Osteoblast (primary cell): ENCODE measurements at regions not wholly inside any gene's neighbourhood (a gene's known extent, or its start where the extent isn't known, plus 50 kb on each side); places are given as distances from the start of the nearest gene placed in this dataset.

ENCODE experiments used
- DNase-seq: peaks from one replicate; pipeline ENCODE4 v3.0.0; 2011; ENCODE audit warnings: low spot score, mixed read lengths; ENCODE audit not compliant: insufficient read length; ENCODE audit errors: missing footprints
- H2AFZ ChIP-seq: 2 replicates; pipeline ENCODE4 v1.6.0; 2011; ENCODE audit warnings: mild to moderate bottlenecking, low read length
- H3K27ac ChIP-seq: 2 replicates; pipeline ENCODE4 v1.5.1; 2011; ENCODE audit warnings: mild to moderate bottlenecking, low read depth, low read length, moderate library complexity
- H3K27me3 ChIP-seq: 2 replicates; pipeline ENCODE4 v1.6.0; 2012; ENCODE audit warnings: mild to moderate bottlenecking, control low read depth, inconsistent platforms, low read length, moderate library complexity; ENCODE audit not compliant: insufficient read depth
- H3K36me3 ChIP-seq: 2 replicates; pipeline ENCODE4 v1.5.1; 2011; ENCODE audit warnings: mild to moderate bottlenecking, low read length, control low read depth, moderate library complexity; ENCODE audit not compliant: insufficient read depth
- H3K4me1 ChIP-seq: 2 replicates; pipeline ENCODE4 v1.5.1; 2011; ENCODE audit warnings: mild to moderate bottlenecking, low read length, control low read depth, moderate library complexity; ENCODE audit not compliant: insufficient read depth
- H3K4me2 ChIP-seq: 2 replicates; pipeline ENCODE4 v1.6.0; 2011; ENCODE audit warnings: mild to moderate bottlenecking, low read length; ENCODE audit not compliant: insufficient read depth
- H3K4me3 ChIP-seq: fragments of 200-600 bp; sonication (generic); 3 replicates; pipeline ENCODE4 v1.5.1; 2012; ENCODE audit warnings: mild to moderate bottlenecking, low read length, inconsistent platforms; ENCODE audit not compliant: insufficient read depth
- H3K79me2 ChIP-seq: 2 replicates; pipeline ENCODE4 v1.6.0; 2012; ENCODE audit warnings: mild to moderate bottlenecking, low read length, control low read depth, inconsistent platforms; ENCODE audit not compliant: insufficient read depth
- H3K9me3 ChIP-seq: 2 replicates; pipeline ENCODE4 v1.5.1; 2011; ENCODE audit warnings: low read depth, low read length, control low read depth
- H4K20me1 ChIP-seq: 2 replicates; pipeline ENCODE4 v1.6.0; 2012; ENCODE audit warnings: mild to moderate bottlenecking, low read length, control low read depth; ENCODE audit not compliant: insufficient read depth
- TF ChIP-seq, protein P1 (sequence below): IDR thresholded peaks from 2 replicates; pipeline ENCODE4 v1.5.1; 2011; ENCODE audit warnings: mild to moderate bottlenecking, low read depth, low read length, moderate library complexity; ENCODE audit errors: extremely low read depth

DNA sequence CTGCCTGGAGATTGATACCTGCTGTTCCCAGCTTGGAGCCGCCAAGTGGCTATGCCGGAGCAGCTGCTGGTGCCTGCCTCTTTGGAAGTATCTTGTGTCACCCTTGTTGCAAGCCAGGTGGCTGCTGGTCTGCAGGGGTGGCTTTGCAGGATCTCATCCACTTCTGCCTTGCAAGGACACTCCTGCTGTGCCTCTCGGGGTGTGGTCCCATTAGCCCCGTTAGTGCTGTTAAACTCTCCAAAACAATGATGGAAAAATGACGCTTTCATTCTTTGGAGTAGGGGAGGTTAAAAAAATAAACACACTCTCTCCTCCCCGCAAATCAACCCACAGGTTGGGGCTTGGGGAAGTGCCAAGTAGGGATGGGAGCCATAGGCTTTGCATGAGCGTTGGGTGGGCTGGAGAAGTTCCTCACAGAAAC, 352.8 kb downstream of the RNF144A start:
- no peaks in the 10 kb centered on the region for H3K36me3 ChIP-seq
- TF ChIP-seq, protein P1, sequence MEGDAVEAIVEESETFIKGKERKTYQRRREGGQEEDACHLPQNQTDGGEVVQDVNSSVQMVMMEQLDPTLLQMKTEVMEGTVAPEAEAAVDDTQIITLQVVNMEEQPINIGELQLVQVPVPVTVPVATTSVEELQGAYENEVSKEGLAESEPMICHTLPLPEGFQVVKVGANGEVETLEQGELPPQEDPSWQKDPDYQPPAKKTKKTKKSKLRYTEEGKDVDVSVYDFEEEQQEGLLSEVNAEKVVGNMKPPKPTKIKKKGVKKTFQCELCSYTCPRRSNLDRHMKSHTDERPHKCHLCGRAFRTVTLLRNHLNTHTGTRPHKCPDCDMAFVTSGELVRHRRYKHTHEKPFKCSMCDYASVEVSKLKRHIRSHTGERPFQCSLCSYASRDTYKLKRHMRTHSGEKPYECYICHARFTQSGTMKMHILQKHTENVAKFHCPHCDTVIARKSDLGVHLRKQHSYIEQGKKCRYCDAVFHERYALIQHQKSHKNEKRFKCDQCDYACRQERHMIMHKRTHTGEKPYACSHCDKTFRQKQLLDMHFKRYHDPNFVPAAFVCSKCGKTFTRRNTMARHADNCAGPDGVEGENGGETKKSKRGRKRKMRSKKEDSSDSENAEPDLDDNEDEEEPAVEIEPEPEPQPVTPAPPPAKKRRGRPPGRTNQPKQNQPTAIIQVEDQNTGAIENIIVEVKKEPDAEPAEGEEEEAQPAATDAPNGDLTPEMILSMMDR = no peak
- no peaks in the 10 kb centered on the region for H4K20me1 ChIP-seq
- no peaks in the 10 kb centered on the region for H3K79me2 ChIP-seq
- no peak overlapping the region for H3K4me3 ChIP-seq
- no peak overlapping the region for H3K27ac ChIP-seq
- H2AFZ ChIP-seq = no peak overlapping the region
- peaks cover 8% of the 10 kb centered on the region for H3K9me3 ChIP-seq
- H3K4me1 ChIP-seq = no peaks in the 10 kb centered on the region
- no peak for DNase-seq
- H3K27me3 ChIP-seq = no peaks in the 10 kb centered on the region
- no peak overlapping the region for H3K4me2 ChIP-seq

DNA sequence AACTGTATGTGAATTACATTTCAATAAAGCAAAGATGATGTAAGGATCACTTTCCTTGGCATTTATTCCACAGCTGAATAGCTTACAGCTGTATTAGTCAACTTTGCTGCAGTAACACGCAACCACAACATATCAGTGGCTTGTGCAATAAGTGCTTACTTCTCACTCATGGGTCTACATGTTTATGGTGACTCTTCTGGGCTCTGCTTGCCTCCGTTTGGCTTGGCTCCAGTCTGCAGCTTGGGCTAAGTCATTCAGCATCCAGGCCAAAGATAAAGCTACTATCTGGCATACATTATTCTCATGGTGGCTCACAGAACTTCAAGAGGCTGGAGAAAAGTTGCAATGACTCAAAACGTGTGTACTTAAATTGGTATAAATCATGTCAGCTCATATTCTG, 355.0 kb downstream of the RNF144A start:
- H3K27ac ChIP-seq = no peak overlapping the region
- H3K9me3 ChIP-seq = peaks cover 9% of the 10 kb centered on the region
- H3K36me3 ChIP-seq = no peaks in the 10 kb centered on the region
- no peaks in the 10 kb centered on the region for H3K27me3 ChIP-seq
- H4K20me1 ChIP-seq = no peaks in the 10 kb centered on the region
- H2AFZ ChIP-seq = no peak overlapping the region
- no peak overlapping the region for H3K4me2 ChIP-seq
- no peaks in the 10 kb centered on the region for H3K4me1 ChIP-seq
- H3K79me2 ChIP-seq = no peaks in the 10 kb centered on the region
- TF ChIP-seq, protein P1 = no peak
- DNase-seq = no peak
- no peak overlapping the region for H3K4me3 ChIP-seq

DNA sequence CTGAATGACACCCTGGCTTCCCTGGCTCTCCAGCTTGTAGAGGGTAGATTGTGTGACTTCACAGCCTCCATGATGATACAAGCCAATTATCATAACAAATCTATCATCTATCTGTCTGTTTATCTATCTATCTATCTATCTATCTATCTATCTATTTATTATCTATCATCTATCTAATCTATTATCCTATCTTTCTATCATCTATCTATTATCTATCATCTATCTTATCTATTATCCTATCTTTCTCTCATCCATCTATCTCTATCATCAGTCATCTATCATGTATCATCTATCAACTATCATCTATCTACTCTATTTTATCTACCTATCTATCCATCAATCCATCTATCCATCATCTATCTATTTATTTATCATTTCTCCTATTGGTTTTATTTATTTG, 361.8 kb downstream of the RNF144A start:
- H3K4me2 ChIP-seq = no peak overlapping the region
- DNase-seq = no peak
- H3K27ac ChIP-seq = no peak overlapping the region
- no peak overlapping the region for H3K4me3 ChIP-seq
- H3K9me3 ChIP-seq = peaks cover 6% of the 10 kb centered on the region
- TF ChIP-seq, protein P1 = no peak
- H2AFZ ChIP-seq = no peak overlapping the region
- H4K20me1 ChIP-seq = no peaks in the 10 kb centered on the region
- no peaks in the 10 kb centered on the region for H3K27me3 ChIP-seq
- H3K36me3 ChIP-seq = no peaks in the 10 kb centered on the region
- no peaks in the 10 kb centered on the region for H3K79me2 ChIP-seq
- no peaks in the 10 kb centered on the region for H3K4me1 ChIP-seq

DNA sequence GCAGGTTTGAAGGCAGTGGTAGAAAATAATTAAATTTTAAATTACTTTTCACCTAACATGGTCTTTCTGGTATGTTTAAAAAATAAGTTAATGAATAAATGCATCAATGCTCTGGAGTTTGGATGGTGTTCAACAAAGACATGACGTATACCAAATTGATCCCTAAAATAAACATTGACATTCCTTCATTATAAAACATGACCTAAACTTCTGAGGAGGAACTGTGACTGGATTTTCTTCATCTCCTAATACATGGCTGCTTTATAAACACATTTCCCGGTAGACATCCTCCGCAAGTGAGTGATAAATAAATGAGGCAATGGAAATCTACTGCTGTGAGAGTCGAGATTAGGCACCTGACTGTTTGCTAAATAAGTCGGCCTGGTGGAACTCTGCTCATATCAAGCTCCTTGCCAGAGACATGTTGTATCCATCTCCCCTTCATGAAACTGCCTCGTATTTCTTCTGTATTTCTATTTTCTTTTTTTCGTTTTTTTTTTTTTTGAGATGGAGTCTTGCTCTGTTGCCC, 362.3 kb downstream of the RNF144A start:
- Histone ChIP-seq H3K9me3 (peaks cover 6% of the 10 kb centered on the region), H3K4me2 (no peak overlapping the region), H3K79me2 (no peaks in the 10 kb centered on the region), H3K36me3 (no peaks in the 10 kb centered on the region), H3K27ac (no peak overlapping the region), H3K4me3 (no peak overlapping the region), H4K20me1 (no peaks in the 10 kb centered on the region), H3K4me1 (no peaks in the 10 kb centered on the region), H2AFZ (no peak overlapping the region), H3K27me3 (no peaks in the 10 kb centered on the region)
- DNase-seq = no peak
- TF ChIP-seq, protein P1 = no peak
